Neural progenitor cell (in vitro differentiated cells): ENCODE measurements at regions not wholly inside any gene's neighbourhood (a gene's known extent, or its start where the extent isn't known, plus 50 kb on each side); places are given as distances from the start of the nearest gene placed in this dataset.

Experiments used
- CTCF ChIP-seq: fragments of 200-600 bp; sonication (generic); IDR thresholded peaks from 2 replicates; pipeline ENCODE4 v1.5.1; 2017; ENCODE audit warnings: antibody characterized with exemption, mild to moderate bottlenecking
- EZH2phosphoT487 ChIP-seq: fragments of 200-600 bp; sonication (generic); IDR thresholded peaks from 2 replicates; pipeline ENCODE4 v1.6.1; 2017; ENCODE audit warnings: antibody characterized with exemption

DNA sequence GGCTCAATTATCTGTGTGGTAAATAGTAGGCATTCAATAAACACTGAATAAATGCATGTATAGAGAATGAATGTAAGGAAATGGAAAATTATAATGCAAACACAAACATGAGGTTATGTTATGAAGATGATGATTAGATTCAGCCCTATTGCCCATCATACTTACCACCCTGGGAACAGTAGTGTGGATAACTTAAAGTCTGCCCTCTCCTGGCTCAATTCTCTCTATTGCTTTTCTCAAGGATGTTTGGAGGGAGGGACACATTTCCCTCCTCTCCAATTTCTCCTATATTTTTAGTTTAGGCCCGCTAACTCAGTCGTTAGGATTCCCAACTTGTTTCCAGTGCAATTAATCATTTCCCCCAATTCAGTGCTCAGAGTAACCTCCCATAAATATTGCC lies 101.5 kb upstream of the TNR start:
- TF ChIP-seq CTCF (no peak), EZH2phosphoT487 (no peak)
